Immature natural killer cell (primary cell): ENCODE measurements at regions not wholly inside any gene's neighbourhood (a gene's known extent, or its start where the extent isn't known, plus 50 kb on each side); places are given as distances from the start of the nearest gene placed in this dataset.

Experiments used
- DNase-seq, 3 donors: peaks; one replicate each; pipeline ENCODE4 v3.0.0; 2022; ENCODE audit warnings: mixed read lengths in 1 of 3
- H3K27ac Mint-ChIP-seq, 6 donors: one replicate each; pipeline ENCODE4 v1.8.0; 2020; ENCODE audit warnings: mixed read lengths in 6 of 6, mild to moderate bottlenecking in 5 of 6, inconsistent platforms in 4 of 6, moderate library complexity in 3 of 6
- H3K27me3 Mint-ChIP-seq, 3 donors: one replicate each; pipeline ENCODE4 v1.8.0; 2020 to 2021; ENCODE audit warnings: low read depth in 3 of 3, mild to moderate bottlenecking in 3 of 3, mixed read lengths in 3 of 3, moderate library complexity in 3 of 3, inconsistent platforms in 1 of 3
- H3K36me3 Mint-ChIP-seq, 3 donors: one replicate each; pipeline ENCODE4 v1.8.0; 2020; ENCODE audit warnings: mixed read lengths in 3 of 3, inconsistent platforms in 2 of 3, mild to moderate bottlenecking in 2 of 3
- H3K4me1 Mint-ChIP-seq, 2 donors: one replicate each; pipeline ENCODE4 v1.8.0; 2020; ENCODE audit warnings: inconsistent platforms in 2 of 2, mild to moderate bottlenecking in 2 of 2, mixed read lengths in 2 of 2, moderate library complexity in 1 of 2
- H3K4me3 Mint-ChIP-seq, 5 donors: one replicate each; pipeline ENCODE4 v1.8.0; 2020; ENCODE audit warnings: mild to moderate bottlenecking in 5 of 5, mixed read lengths in 5 of 5, inconsistent platforms in 3 of 5, moderate library complexity in 3 of 5
- H3K9me3 Mint-ChIP-seq, 6 donors: one replicate each; pipeline ENCODE4 v1.8.0; 2020; ENCODE audit warnings: mild to moderate bottlenecking in 6 of 6, mixed read lengths in 6 of 6, inconsistent platforms in 4 of 6, moderate library complexity in 3 of 6

DNA sequence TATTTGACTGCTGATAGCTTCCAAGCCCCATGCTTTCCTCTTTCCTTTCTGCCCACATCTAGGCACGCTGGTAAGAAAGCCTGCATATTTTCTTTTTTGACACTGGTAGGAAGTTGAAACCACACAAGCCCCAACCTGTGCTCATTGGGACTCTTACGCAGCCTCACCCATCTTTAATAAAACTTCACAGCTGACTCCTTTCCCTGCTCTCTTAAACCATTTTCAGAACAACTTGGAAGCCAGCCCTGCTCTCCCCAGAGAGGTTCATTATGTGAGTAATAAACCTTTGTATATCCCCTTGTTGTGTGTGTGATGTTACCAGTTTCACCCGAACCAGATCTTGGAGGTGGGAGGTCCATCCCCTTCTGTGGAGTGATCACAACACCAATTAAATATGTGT, 268.4 kb downstream of the GPD2 start:
- H3K9me3 Mint-ChIP-seq, result peaks cover 0 to 1% (median 0%) of the 10 kb centered on the region in 6 donors
- H3K4me3 Mint-ChIP-seq, result no peak overlapping the region
- no peaks in the 10 kb centered on the region for H3K36me3 Mint-ChIP-seq
- H3K27ac Mint-ChIP-seq, result no peak overlapping the region
- H3K4me1 Mint-ChIP-seq, result no peaks in the 10 kb centered on the region
- no peak for DNase-seq
- H3K27me3 Mint-ChIP-seq, result peaks cover 0 to 4% (median 3%) of the 10 kb centered on the region in 3 donors

DNA sequence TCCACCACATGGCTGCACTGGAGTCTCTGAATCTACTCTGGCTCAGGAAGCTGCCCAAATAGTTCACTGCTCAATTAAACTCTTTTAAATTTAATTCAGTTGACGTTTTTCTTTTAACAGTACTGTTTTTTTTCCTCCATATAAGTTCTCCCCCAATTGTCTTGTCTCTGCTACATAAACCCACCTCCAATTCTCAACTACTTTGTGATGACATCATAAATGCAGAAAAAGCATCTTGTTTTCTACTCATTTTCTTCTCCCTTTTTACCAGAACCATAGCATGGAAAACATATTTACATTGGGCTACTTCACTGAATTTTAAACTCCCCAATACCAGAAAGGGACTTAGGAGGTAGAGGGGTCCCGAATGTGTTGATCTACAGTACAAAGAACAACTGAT, 270.4 kb downstream of the GPD2 start:
- peaks cover 0 to 2% (median 0%) of the 10 kb centered on the region in 6 donors for H3K9me3 Mint-ChIP-seq
- H3K36me3 Mint-ChIP-seq, result no peaks in the 10 kb centered on the region
- DNase-seq, result no peak

DNA sequence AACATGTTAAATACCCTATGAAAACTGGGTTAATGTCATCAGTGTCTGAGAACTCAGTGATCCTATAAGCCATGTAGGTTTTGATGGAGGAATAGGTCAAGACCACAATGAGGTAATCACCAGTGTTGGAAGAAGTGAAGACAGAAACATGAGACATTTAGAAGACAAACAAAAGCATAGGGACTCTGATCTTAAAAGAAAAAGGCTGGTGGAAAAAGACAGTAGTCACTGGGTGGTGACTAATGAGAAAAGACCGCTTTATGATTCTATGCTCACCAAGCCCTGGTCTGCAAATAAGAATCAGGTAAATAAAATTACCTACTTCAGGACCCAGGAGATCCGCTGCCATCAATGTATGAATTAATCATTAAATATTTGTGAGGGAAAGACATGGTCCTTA, 271.9 kb downstream of the GPD2 start:
- Mint-ChIP-seq H3K9me3 (peaks cover 0 to 2% (median 0%) of the 10 kb centered on the region in 6 donors), H3K36me3 (no peaks in the 10 kb centered on the region), H3K27ac (no peak overlapping the region), H3K4me3 (no peak overlapping the region), H3K27me3 (peaks cover 0 to 2% (median 1%) of the 10 kb centered on the region in 3 donors), H3K4me1 (no peaks in the 10 kb centered on the region)
- DNase-seq, result no peak

More for the DNA sequence above, 270.4 kb downstream of the GPD2 start:
- Mint-ChIP-seq H3K4me1 (no peaks in the 10 kb centered on the region), H3K4me3 (no peak overlapping the region), H3K27ac (no peak overlapping the region), H3K27me3 (peaks cover under 1 to 4% (median 3%) of the 10 kb centered on the region in 3 donors)

DNA sequence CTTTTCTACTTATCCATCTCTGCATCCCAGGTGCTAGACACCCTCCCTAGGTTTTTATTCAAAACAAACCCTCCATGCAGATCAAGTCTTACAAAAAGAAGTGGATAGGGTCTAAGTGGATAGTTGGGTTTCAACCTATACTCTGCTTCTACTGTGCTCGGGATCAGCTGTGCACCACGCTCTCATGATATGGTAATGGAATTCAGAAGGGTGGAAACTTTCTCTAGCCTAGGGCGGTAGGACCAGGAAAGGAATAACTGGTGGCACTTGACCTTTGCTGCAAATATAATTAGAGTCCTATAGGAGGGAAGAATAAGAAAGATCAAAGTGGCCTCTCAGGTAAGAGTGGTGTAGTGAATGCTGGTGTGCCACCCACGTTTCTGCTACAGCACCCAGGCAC, 272.9 kb downstream of the GPD2 start:
- H3K9me3 Mint-ChIP-seq, result peaks cover 0 to 2% (median 0%) of the 10 kb centered on the region in 6 donors
- H3K27ac Mint-ChIP-seq, result no peak overlapping the region
- no peaks in the 10 kb centered on the region for H3K4me1 Mint-ChIP-seq
- H3K27me3 Mint-ChIP-seq, result peaks cover 0 to 2% (median 1%) of the 10 kb centered on the region in 3 donors
- no peak overlapping the region for H3K4me3 Mint-ChIP-seq
- DNase-seq, result no peak
- H3K36me3 Mint-ChIP-seq, result no peaks in the 10 kb centered on the region

DNA sequence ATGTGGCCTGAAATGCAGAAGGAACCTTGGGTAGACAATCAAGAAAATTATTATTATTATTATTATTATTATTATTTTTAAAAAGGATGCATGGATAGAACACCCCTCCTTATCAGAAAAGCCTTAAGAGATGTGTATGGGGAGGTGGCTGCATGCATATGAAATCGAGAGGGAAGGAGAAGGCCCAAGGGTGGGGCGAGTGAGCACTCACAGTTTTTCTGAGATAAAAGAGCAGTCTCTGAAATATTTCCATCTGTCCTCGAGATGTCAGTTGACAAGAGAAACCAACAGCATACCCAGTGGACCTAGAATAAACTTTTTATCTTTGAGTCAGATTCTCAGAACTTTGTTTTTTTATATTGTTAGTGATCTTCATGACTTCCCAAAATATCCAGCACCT, 282.9 kb downstream of the GPD2 start:
- Mint-ChIP-seq H3K27ac (no peak overlapping the region), H3K36me3 (no peaks in the 10 kb centered on the region), H3K4me3 (no peak overlapping the region), H3K27me3 (peaks cover 0 to 6% (median 2%) of the 10 kb centered on the region in 3 donors), H3K9me3 (peaks cover 0 to 4% (median 1%) of the 10 kb centered on the region in 6 donors), H3K4me1 (no peaks in the 10 kb centered on the region)
- no peak for DNase-seq

DNA sequence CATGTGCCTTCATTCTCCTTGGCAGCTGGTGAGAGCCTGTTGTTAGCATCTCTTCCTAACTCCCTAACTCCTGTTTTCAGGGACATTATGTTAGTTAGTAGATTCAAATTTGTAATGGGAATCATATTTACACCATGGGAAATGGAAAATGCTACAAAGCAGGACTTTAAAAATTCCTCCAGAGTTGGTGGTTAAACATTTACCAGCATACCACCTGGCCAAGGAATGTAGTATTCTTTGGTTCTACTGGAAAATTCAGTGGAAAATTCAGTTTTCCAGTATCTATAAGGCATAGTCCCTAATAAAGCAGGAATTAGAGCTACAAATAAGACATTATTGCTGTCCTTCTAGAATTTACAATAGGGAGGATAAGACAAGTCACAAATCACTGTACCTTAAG, 291.7 kb downstream of the GPD2 start:
- peaks cover 0 to 4% (median 0%) of the 10 kb centered on the region in 3 donors for H3K27me3 Mint-ChIP-seq
- H3K36me3 Mint-ChIP-seq, result no peaks in the 10 kb centered on the region
- no peaks in the 10 kb centered on the region for H3K9me3 Mint-ChIP-seq
- DNase-seq, result no peak
- H3K4me1 Mint-ChIP-seq, result no peaks in the 10 kb centered on the region
- H3K27ac Mint-ChIP-seq, result no peak overlapping the region
- H3K4me3 Mint-ChIP-seq, result no peak overlapping the region

DNA sequence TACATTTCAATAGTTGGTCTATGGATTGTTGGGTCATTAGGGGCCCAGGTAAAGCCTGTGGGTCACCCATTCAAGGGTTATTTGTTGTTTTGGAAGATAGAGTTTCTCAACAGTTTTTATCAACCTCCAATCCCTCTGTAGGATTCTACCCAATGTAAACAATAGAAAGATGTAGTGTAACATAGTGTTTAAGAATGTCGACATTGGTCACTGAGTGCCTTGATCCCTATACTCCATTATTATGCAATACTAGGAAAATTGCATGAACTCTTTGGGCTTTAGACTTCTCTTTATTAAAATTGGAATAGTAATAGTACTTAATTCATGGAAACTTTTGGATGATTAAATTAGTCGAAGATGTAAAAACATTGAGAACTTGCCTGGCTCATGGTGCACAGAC, 292.1 kb downstream of the GPD2 start:
- no peak overlapping the region for H3K4me3 Mint-ChIP-seq

DNA sequence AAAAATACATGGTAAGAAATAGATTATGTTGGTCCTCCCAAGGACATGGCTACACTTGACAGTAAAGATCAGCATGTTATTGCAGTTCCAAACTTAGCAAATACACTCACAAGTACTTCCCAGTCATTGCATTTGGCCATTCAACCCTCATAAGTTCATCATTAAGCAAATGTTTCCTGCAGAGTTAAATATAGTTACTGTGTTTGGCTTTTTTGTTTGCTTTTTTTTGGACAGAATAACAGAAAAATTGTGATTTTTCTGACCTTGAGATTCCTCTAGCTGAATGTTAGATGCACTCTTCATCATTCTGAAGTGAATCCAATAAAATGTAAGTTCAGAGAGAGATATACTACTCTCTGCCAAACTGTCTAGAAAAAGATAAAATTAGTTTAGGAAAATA, 295.3 kb downstream of the GPD2 start:
- Mint-ChIP-seq H3K36me3 (no peaks in the 10 kb centered on the region), H3K4me3 (no peak overlapping the region), H3K27me3 (peaks cover 0 to 2% (median 0%) of the 10 kb centered on the region in 3 donors), H3K4me1 (no peaks in the 10 kb centered on the region), H3K9me3 (no peaks in the 10 kb centered on the region), H3K27ac (no peak overlapping the region)
- DNase-seq, result no peak

More for the DNA sequence above, 292.1 kb downstream of the GPD2 start:
- H3K27me3 Mint-ChIP-seq, result peaks cover 0 to 2% (median 0%) of the 10 kb centered on the region in 3 donors
- no peak for DNase-seq
- no peak overlapping the region for H3K27ac Mint-ChIP-seq
- H3K9me3 Mint-ChIP-seq, result no peaks in the 10 kb centered on the region
- H3K36me3 Mint-ChIP-seq, result no peaks in the 10 kb centered on the region
- H3K4me1 Mint-ChIP-seq, result no peaks in the 10 kb centered on the region

DNA sequence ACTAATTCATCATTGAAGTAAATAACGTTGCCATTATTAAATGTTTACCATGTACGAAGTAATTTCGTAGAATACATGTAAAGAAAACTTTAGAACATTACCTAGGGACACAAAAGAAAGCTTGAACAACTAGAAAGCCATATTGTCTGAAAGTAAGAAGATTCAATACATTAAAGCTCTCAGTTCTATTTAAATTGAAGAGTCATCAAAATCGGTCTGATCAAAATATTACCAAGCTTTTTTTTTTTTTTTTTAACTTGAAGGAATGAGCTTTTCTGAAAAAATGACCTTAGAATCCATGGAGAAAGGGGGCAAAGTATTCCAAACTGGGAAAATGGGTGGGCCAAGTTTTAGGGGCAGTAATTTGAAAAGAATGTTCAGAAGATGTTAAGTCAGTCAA, 300.8 kb downstream of the GPD2 start:
- no peaks in the 10 kb centered on the region for H3K36me3 Mint-ChIP-seq
- peaks cover 0 to 5% (median 0%) of the 10 kb centered on the region in 3 donors for H3K27me3 Mint-ChIP-seq
- H3K4me3 Mint-ChIP-seq, result no peak overlapping the region
- DNase-seq, result no peak
- no peak overlapping the region for H3K27ac Mint-ChIP-seq
- no peaks in the 10 kb centered on the region for H3K9me3 Mint-ChIP-seq
- no peaks in the 10 kb centered on the region for H3K4me1 Mint-ChIP-seq

DNA sequence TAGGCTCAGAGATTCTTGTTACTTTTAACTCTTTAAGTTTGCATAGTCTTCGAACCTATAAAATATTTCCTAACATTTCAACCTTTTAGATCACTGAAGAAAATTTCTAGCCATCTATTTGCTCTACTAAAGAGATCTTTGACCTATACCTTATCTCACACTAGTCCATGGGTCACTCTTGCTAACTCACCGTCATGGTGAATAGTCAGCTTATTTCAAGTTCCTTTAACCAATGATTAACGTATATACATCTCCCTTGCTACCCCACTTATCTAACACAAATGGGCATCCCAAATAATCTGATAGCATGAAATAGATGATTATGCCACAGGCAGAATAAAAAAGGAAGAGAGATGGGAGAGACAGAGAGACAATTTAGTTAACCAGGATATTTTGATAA, 303.1 kb downstream of the GPD2 start:
- H3K4me1 Mint-ChIP-seq, result no peaks in the 10 kb centered on the region
- H3K27me3 Mint-ChIP-seq, result peaks cover 0 to 5% (median 0%) of the 10 kb centered on the region in 3 donors
- no peaks in the 10 kb centered on the region for H3K9me3 Mint-ChIP-seq
- no peak for DNase-seq
- H3K27ac Mint-ChIP-seq, result no peak overlapping the region
- H3K36me3 Mint-ChIP-seq, result no peaks in the 10 kb centered on the region
- no peak overlapping the region for H3K4me3 Mint-ChIP-seq

DNA sequence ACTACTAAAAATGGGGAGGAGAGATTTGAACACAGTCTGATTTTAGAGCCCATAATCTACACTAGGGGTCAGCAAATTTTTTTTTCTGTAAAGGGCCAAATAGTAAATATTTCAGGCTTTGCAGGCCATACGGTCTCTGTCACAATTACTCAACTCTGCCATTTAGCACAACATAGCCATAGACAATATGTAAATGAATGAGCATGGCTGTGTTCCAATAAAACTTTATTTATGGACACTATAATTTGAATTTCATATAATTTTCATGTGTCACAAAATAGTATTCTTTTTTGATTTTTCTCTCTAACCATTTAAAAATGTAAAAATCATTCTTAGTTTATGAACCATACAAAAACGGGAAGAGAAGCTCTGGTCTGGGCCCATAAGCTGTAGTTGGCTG, 309.4 kb downstream of the GPD2 start:
- Mint-ChIP-seq H3K9me3 (no peaks in the 10 kb centered on the region), H3K4me1 (no peaks in the 10 kb centered on the region), H3K36me3 (no peaks in the 10 kb centered on the region), H3K27me3 (peaks cover 0 to 2% (median 0%) of the 10 kb centered on the region in 3 donors), H3K27ac (no peak overlapping the region), H3K4me3 (no peak overlapping the region)
- DNase-seq, result no peak

DNA sequence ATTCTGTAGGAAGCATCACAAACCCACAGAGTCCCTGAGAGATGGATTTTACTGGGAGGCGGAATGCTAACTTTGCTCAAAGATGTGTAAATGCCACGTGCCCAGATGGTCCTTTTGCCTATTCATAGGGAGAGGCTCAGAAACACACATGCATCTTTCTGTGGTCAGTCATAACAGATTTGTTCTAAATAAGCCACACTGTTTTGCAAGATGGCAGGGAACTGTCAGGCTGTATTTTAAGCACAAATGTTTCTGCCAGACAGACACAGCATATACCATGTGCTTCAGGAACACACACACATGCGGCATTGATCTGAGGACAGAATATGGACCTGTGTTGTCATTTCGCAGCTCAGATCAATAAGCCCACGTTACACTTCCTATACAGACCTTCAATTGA, 312.0 kb downstream of the GPD2 start:
- Mint-ChIP-seq H3K4me3 (no peak overlapping the region), H3K27me3 (peaks cover 0 to 2% (median 0%) of the 10 kb centered on the region in 3 donors), H3K27ac (no peak overlapping the region), H3K36me3 (no peaks in the 10 kb centered on the region), H3K4me1 (no peaks in the 10 kb centered on the region), H3K9me3 (no peaks in the 10 kb centered on the region)
- DNase-seq, result no peak

DNA sequence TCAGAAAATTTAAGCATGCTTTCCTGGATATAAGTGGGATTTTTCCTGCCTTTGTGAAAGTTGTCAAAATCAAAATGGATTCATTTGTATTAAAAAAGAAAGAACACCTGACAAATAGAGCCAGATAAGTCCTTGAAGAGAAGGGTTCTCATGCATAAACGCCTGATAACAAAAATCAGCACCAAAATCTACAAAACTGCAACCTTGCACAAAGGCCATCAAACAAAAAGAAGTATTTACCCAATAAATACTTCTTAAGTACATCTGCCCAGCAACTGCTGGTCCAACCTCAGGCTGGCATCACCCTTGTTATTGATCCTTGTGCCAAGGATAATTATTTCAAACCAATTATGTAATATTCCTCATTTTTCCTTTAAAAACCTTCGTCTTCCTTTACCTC, 315.9 kb downstream of the GPD2 start:
- Mint-ChIP-seq H3K4me1 (no peaks in the 10 kb centered on the region), H3K36me3 (no peaks in the 10 kb centered on the region), H3K27me3 (peaks cover 0 to 3% (median 0%) of the 10 kb centered on the region in 3 donors), H3K9me3 (no peaks in the 10 kb centered on the region), H3K27ac (no peak overlapping the region), H3K4me3 (no peak overlapping the region)
- no peak for DNase-seq

DNA sequence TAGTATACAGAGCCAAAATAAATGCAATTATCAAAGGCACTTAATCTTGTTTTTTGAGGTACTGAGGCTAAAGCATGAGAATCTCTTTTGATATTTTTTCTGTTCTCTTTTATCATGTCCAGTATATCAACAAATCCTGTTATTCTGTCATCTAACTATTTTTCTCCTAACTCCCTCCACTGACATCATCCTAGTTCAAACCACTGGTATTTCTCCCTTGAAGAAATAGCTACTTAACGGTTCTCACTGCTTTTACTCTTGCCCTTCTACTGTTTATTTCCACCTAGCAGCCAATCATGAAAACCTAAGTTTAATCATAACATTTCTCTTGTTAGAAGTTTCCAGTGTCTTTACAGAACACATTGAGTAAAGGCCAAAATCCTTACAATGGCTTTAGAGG, 317.6 kb downstream of the GPD2 start:
- DNase-seq, result no peak
- no peak overlapping the region for H3K27ac Mint-ChIP-seq
- no peaks in the 10 kb centered on the region for H3K9me3 Mint-ChIP-seq
- peaks cover 0 to 3% (median 0%) of the 10 kb centered on the region in 3 donors for H3K27me3 Mint-ChIP-seq
- H3K4me3 Mint-ChIP-seq, result no peak overlapping the region
- no peaks in the 10 kb centered on the region for H3K36me3 Mint-ChIP-seq
- no peaks in the 10 kb centered on the region for H3K4me1 Mint-ChIP-seq

DNA sequence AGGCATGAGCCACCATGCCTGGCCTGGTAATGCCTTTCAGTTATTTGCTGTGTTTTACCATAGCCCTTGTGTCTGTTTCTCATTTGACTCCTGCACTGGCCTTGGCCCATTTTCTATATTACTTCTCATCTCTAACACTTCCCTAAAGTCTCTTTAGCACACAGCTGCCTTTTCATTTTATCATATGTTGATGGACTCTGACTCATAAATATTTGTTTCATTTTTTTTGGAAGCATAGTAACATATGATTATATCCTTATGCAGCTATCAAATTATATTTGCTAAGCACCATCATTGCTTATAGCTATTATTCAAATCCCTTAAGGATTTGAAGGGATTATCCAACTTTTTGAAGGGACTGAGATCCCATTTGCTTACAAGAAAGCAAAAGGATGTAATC, 320.3 kb downstream of the GPD2 start:
- H3K36me3 Mint-ChIP-seq, result no peaks in the 10 kb centered on the region
- no peak overlapping the region for H3K4me3 Mint-ChIP-seq
- DNase-seq, result no peak
- H3K27me3 Mint-ChIP-seq, result peaks cover 0 to 4% (median 3%) of the 10 kb centered on the region in 3 donors
- H3K9me3 Mint-ChIP-seq, result peaks cover 0 to 6% (median 0%) of the 10 kb centered on the region in 6 donors
- H3K4me1 Mint-ChIP-seq, result no peaks in the 10 kb centered on the region
- H3K27ac Mint-ChIP-seq, result no peak overlapping the region
